ENCODE measurements at regions not wholly inside any gene's neighbourhood (a gene's known extent, or its start where the extent isn't known, plus 50 kb on each side); places are given as distances from the start of the nearest gene placed in this dataset.

DNA sequence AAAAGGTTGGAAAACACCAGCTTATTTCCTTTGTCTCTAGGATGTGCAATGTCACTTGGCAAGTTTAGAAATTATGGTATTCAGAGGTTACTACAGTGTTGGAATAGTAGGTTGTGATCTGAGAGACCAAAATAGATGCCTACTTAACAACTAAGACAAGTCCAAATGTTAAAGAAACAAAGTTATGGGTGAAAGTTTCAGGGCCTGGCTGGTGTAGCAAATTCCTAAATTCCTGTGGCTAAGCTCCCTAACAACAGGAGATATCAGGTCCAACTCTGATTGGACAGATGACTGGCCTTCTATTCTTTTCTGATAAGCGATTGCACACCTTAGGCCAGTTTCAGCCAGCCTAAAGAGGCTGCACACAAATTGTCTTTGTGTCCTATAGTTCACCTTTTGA, 873.5 kb downstream of the REEP3 start:
- TF ChIP-seq, protein P1, sequence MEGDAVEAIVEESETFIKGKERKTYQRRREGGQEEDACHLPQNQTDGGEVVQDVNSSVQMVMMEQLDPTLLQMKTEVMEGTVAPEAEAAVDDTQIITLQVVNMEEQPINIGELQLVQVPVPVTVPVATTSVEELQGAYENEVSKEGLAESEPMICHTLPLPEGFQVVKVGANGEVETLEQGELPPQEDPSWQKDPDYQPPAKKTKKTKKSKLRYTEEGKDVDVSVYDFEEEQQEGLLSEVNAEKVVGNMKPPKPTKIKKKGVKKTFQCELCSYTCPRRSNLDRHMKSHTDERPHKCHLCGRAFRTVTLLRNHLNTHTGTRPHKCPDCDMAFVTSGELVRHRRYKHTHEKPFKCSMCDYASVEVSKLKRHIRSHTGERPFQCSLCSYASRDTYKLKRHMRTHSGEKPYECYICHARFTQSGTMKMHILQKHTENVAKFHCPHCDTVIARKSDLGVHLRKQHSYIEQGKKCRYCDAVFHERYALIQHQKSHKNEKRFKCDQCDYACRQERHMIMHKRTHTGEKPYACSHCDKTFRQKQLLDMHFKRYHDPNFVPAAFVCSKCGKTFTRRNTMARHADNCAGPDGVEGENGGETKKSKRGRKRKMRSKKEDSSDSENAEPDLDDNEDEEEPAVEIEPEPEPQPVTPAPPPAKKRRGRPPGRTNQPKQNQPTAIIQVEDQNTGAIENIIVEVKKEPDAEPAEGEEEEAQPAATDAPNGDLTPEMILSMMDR (IDR thresholded peaks at IDR 0.05) = no peak
- H3K4me1 ChIP-seq = no peaks in the 10 kb centered on the region

GRCh38 chr10:64396105-64396708, 875.0 kb downstream of the REEP3 start:
- TF ChIP-seq, protein P1 (IDR thresholded peaks at IDR 0.05) = no peak
- Histone ChIP-seq H3K4me1 (no peaks in the 10 kb centered on the region), H3K27ac (no peak overlapping the region), H3K4me3 (no peak overlapping the region), H3K9me3 (no peaks in the 10 kb centered on the region), H3K27me3 (no peaks in the 10 kb centered on the region), H3K36me3 (no peaks in the 10 kb centered on the region)
- no peak for DNase-seq (ENCODE audit: low spot score)

More for the DNA sequence above, 873.5 kb downstream of the REEP3 start:
- Histone ChIP-seq H3K27me3 (no peaks in the 10 kb centered on the region), H3K4me3 (no peak overlapping the region), H3K27ac (no peak overlapping the region), H3K36me3 (no peaks in the 10 kb centered on the region), H3K9me3 (no peaks in the 10 kb centered on the region)
- no peak for DNase-seq (ENCODE audit: low spot score)

GRCh38 chr10:64397125-64397524, 875.9 kb downstream of the REEP3 start:
- TF ChIP-seq, protein P1 (IDR thresholded peaks at IDR 0.05) = no peak
- Histone ChIP-seq H3K4me3 (no peak overlapping the region), H3K27me3 (no peaks in the 10 kb centered on the region), H3K27ac (no peak overlapping the region), H3K36me3 (no peaks in the 10 kb centered on the region), H3K9me3 (no peaks in the 10 kb centered on the region), H3K4me1 (no peaks in the 10 kb centered on the region)
- DNase-seq (ENCODE audit: low spot score) = no peak

GRCh38 chr10:64408391-64409183, 887.4 kb downstream of the REEP3 start:
- Histone ChIP-seq H3K4me3 (no peak overlapping the region), H3K27me3 (no peaks in the 10 kb centered on the region)

DNA sequence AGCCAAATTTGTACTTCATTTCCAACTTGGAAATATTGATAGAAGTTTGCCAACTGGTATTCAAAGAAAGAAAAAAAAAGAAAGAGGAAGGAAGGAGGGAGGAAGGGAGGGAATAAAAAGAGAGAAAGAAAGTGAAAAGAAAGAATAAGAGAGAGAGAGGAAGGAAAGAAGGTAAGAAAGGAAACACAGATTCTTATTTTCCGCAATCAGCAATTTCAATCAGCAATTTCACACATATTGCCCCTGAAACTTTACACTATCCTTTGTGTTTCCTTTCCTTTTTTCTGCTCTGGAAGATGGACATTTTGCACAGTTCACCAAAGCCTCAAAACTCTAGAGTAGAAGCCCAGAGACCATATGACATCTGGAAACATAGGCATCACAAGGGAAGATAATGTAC, 888.1 kb downstream of the REEP3 start:
- no peaks in the 10 kb centered on the region for H3K4me1 ChIP-seq
- DNase-seq (ENCODE audit: low spot score) = no peak
- H3K27ac ChIP-seq = no peak overlapping the region
- no peak overlapping the region for H3K4me3 ChIP-seq
- H3K27me3 ChIP-seq = no peaks in the 10 kb centered on the region
- H3K36me3 ChIP-seq = no peaks in the 10 kb centered on the region
- TF ChIP-seq, protein P1 (IDR thresholded peaks at IDR 0.05) = no peak
- no peaks in the 10 kb centered on the region for H3K9me3 ChIP-seq

More at GRCh38 chr10:64408391-64409183, 887.4 kb downstream of the REEP3 start:
- Histone ChIP-seq H3K9me3 (no peaks in the 10 kb centered on the region), H3K27ac (no peak overlapping the region), H3K36me3 (no peaks in the 10 kb centered on the region), H3K4me1 (no peaks in the 10 kb centered on the region)
- DNase-seq (ENCODE audit: low spot score) = no peak
- TF ChIP-seq, protein P1 (IDR thresholded peaks at IDR 0.05) = no peak
